ENCODE measurements at regions not wholly inside any gene's neighbourhood (a gene's known extent, or its start where the extent isn't known, plus 50 kb on each side); places are given as distances from the start of the nearest gene placed in this dataset.

DNA sequence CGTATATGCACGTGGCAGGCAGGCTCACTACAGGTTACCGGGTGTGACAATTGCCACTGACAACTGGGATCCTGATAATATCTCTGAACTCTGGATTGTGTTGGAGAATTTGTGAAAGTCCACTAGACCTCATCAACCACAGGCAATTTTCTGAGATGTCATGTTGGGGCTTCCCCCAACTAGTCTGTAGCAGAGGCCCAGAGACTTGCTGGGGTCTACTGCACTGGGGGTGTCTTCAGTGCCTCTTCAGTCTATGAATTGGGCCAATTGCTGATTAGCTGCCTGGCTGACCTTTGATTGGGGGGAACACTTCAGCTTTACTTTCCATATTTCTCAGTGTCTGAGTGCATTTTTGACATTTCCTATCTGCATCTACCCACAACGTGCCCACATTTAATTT lies 201.5 kb downstream of the MTX2 start:
- no peaks in the 10 kb centered on the region for H3K36me3 Mint-ChIP-seq (ENCODE audit: low read depth)
- H3K4me1 Mint-ChIP-seq = no peaks in the 10 kb centered on the region
- peaks cover 14% of the 10 kb centered on the region for H3K27me3 Mint-ChIP-seq (ENCODE audit: low read depth)
- TF ChIP-seq, protein P1, sequence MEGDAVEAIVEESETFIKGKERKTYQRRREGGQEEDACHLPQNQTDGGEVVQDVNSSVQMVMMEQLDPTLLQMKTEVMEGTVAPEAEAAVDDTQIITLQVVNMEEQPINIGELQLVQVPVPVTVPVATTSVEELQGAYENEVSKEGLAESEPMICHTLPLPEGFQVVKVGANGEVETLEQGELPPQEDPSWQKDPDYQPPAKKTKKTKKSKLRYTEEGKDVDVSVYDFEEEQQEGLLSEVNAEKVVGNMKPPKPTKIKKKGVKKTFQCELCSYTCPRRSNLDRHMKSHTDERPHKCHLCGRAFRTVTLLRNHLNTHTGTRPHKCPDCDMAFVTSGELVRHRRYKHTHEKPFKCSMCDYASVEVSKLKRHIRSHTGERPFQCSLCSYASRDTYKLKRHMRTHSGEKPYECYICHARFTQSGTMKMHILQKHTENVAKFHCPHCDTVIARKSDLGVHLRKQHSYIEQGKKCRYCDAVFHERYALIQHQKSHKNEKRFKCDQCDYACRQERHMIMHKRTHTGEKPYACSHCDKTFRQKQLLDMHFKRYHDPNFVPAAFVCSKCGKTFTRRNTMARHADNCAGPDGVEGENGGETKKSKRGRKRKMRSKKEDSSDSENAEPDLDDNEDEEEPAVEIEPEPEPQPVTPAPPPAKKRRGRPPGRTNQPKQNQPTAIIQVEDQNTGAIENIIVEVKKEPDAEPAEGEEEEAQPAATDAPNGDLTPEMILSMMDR (conservative IDR thresholded peaks at IDR 0.05) = no peak
- no peak overlapping the region for H3K27ac Mint-ChIP-seq (ENCODE audit: unreplicated experiment)
- H3K9me3 Mint-ChIP-seq = no peaks in the 10 kb centered on the region
- DNase-seq (ENCODE audit: low read depth, low spot score) = no peak
- H3K4me3 Mint-ChIP-seq = no peak overlapping the region

GRCh38 chr2:176471949-176472348 lies 202.7 kb downstream of the MTX2 start:
- Mint-ChIP-seq H3K27ac (ENCODE audit: unreplicated experiment) (no peak overlapping the region), H3K36me3 (ENCODE audit: low read depth) (no peaks in the 10 kb centered on the region), H3K9me3 (no peaks in the 10 kb centered on the region), H3K4me3 (no peak overlapping the region), H3K27me3 (ENCODE audit: low read depth) (peaks cover 5% of the 10 kb centered on the region), H3K4me1 (no peaks in the 10 kb centered on the region)
- no peak for DNase-seq (ENCODE audit: low read depth, low spot score)
- TF ChIP-seq, protein P1 (conservative IDR thresholded peaks at IDR 0.05) = no peak

DNA sequence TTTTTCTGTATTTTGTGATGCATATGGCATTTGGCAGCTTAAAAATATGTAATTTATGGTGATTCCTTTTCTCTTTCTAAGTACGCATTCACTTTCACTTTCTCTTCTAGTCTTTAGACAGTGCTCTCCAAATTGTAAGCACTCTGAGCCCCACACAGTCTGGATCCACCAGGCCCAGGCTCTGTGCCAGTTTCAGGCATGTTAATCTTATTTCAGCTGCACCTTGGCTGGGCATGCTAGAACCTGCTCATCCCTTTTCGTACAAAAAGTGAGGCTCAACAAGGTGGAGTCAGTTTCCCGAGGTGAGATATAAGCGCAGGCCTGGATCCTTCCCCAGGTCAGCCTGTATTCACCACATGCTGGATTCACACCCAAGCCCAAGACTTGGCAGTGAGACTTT lies 203.9 kb downstream of the MTX2 start:
- H3K27ac Mint-ChIP-seq (ENCODE audit: unreplicated experiment) = no peak overlapping the region
- TF ChIP-seq, protein P1 (conservative IDR thresholded peaks at IDR 0.05) = no peak
- no peak for DNase-seq (ENCODE audit: low read depth, low spot score)
- no peaks in the 10 kb centered on the region for H3K9me3 Mint-ChIP-seq
- H3K4me1 Mint-ChIP-seq = no peaks in the 10 kb centered on the region
- no peaks in the 10 kb centered on the region for H3K36me3 Mint-ChIP-seq (ENCODE audit: low read depth)
- H3K27me3 Mint-ChIP-seq (ENCODE audit: low read depth) = peaks cover 4% of the 10 kb centered on the region
- H3K4me3 Mint-ChIP-seq = no peak overlapping the region

DNA sequence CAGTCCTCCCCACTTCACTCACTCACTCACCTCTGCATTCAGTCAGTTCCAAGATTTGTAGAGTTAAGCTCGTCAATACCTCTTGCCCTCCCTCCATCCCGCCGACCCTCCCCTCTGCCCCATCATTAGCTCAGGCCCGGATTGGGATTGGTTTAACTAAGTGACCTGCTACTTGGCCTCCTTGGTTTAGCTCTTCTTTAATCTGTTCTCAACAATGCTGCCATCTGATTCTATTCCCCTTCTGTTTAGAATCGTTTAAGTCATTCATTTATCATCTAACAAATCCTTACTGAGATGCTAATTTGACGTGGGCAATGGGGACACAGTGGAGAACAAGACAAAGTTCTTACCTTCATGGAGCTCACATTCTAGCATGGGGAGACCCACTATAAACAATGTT lies 204.6 kb downstream of the MTX2 start:
- no peak overlapping the region for H3K27ac Mint-ChIP-seq (ENCODE audit: unreplicated experiment)
- no peaks in the 10 kb centered on the region for H3K36me3 Mint-ChIP-seq (ENCODE audit: low read depth)
- no peak overlapping the region for H3K4me3 Mint-ChIP-seq
- no peaks in the 10 kb centered on the region for H3K4me1 Mint-ChIP-seq
- peaks cover 2% of the 10 kb centered on the region for H3K27me3 Mint-ChIP-seq (ENCODE audit: low read depth)
- TF ChIP-seq, protein P1 (conservative IDR thresholded peaks at IDR 0.05) = no peak
- H3K9me3 Mint-ChIP-seq = no peaks in the 10 kb centered on the region
- DNase-seq (ENCODE audit: low read depth, low spot score) = no peak

- H3K9me3 Mint-ChIP-seq = peaks cover 5% of the 10 kb centered on the region
- TF ChIP-seq, protein P1 (conservative IDR thresholded peaks at IDR 0.05) = no peak
- peaks cover 19% of the 10 kb centered on the region for H3K27me3 Mint-ChIP-seq (ENCODE audit: low read depth)
- H3K27ac Mint-ChIP-seq (ENCODE audit: unreplicated experiment) = no peak overlapping the region
- no peak overlapping the region for H3K4me3 Mint-ChIP-seq
- no peaks in the 10 kb centered on the region for H3K36me3 Mint-ChIP-seq (ENCODE audit: low read depth)
- no peaks in the 10 kb centered on the region for H3K4me1 Mint-ChIP-seq
- no peak for DNase-seq (ENCODE audit: low read depth, low spot score)
Observed at GRCh38 chr2:176477336-176477735, 208.1 kb downstream of the MTX2 start.

GRCh38 chr2:176479961-176480360 lies 210.7 kb downstream of the MTX2 start:
- H3K4me1 Mint-ChIP-seq = no peaks in the 10 kb centered on the region
- H3K9me3 Mint-ChIP-seq = peaks cover 5% of the 10 kb centered on the region
- H3K36me3 Mint-ChIP-seq (ENCODE audit: low read depth) = no peaks in the 10 kb centered on the region
- no peak overlapping the region for H3K4me3 Mint-ChIP-seq
- TF ChIP-seq, protein P1 (conservative IDR thresholded peaks at IDR 0.05) = no peak
- DNase-seq (ENCODE audit: low read depth, low spot score) = no peak
- H3K27me3 Mint-ChIP-seq (ENCODE audit: low read depth) = peaks cover 34% of the 10 kb centered on the region
- no peak overlapping the region for H3K27ac Mint-ChIP-seq (ENCODE audit: unreplicated experiment)

All from neural crest cell (in vitro differentiated cells).